Stomach (tissue), 8 donors: ENCODE measurements at regions not wholly inside any gene's neighbourhood (a gene's known extent, or its start where the extent isn't known, plus 50 kb on each side); places are given as distances from the start of the nearest gene placed in this dataset.

Experiments
- DNase-seq, 2 donors: peaks; one replicate each; pipeline versions ENCODE4 v3.0.0 to v3.0.0-alpha.2; 2013 to 2019
- H3K27ac ChIP-seq, 5 donors: fragments of 200-600 bp in 4 of 5; sonication (generic) in 4 of 5; one replicate each; pipeline ENCODE4 v1.5.1; 2013 to 2019; ENCODE audit warnings: mild to moderate bottlenecking in 1 of 5, moderate library complexity in 1 of 5
- H3K27me3 ChIP-seq, 3 donors: fragments of 200-600 bp; sonication (generic); one replicate each; pipeline ENCODE4 v1.5.1; 2017 to 2019; ENCODE audit warnings: mixed run types in 1 of 3
- H3K36me3 ChIP-seq, 4 donors: fragments of 200-600 bp; sonication (generic); 1 replicate in 3 of 4; 2 replicates in 1 of 4; pipeline ENCODE4 v1.5.1; 2016 to 2019
- H3K4me1 ChIP-seq, 4 donors: fragments of 200-600 bp; sonication (generic); one replicate each; pipeline ENCODE4 v1.5.1; 2016 to 2019
- H3K4me3 ChIP-seq, 4 donors: fragments of 200-600 bp; sonication (generic) in 3 of 4; one replicate each; pipeline ENCODE4 v1.5.1; 2016 to 2019; ENCODE audit warnings: mild to moderate bottlenecking in 1 of 4
- H3K9me3 ChIP-seq, 4 donors: fragments of 200-600 bp; sonication (generic); one replicate each; pipeline ENCODE4 v1.5.1; 2016 to 2019
- CTCF ChIP-seq, 7 experiments: fragments of 450-650 bp in 4 of 7; fragments of 200-600 bp in 3 of 7; sonication (generic) in 3 of 7; IDR thresholded peaks; one replicate each; pipeline ENCODE4 v1.5.1; 2016 to 2019; ENCODE audit warnings: antibody characterized with exemption in 7 of 7, control low read depth in 2 of 7, mild to moderate bottlenecking in 1 of 7
- EP300 ChIP-seq: sonication (generic); formaldehyde crosslinking; IDR thresholded peaks from one replicate; pipeline ENCODE4 v1.6.1; 2017; ENCODE audit warnings: antibody characterized with exemption
- POLR2A ChIP-seq, 4 donors: fragments of 450-650 bp; IDR thresholded peaks; one replicate each; pipeline ENCODE4 v1.6.1; 2016; ENCODE audit warnings: antibody characterized with exemption in 4 of 4, control low read depth in 2 of 4, mild to moderate bottlenecking in 1 of 4, moderate library complexity in 1 of 4
- POLR2AphosphoS5 ChIP-seq, 3 donors: sonication (generic); formaldehyde crosslinking; IDR thresholded peaks; one replicate each; pipeline ENCODE4 v1.6.1; 2016; ENCODE audit warnings: antibody characterized with exemption in 3 of 3
- WGBS, 5 donors: extraction: QIAGEN DNeasy Blood & Tissue Kit in 3 of 5; methylation state at CpG; one replicate each; pipeline versions ENCODE4 v1.1.5 to v1.1.7; 2013 to 2018; 5-methylcytosine and 5-hydroxymethylcytosine counted together
- intact Hi-C: fragments of 100-400 bp; cut with DNase I; formaldehyde crosslinking; loops from one replicate; pipeline ENCODE4 v1.15.1; 2023; ENCODE audit warnings: low total_unique reads
- donor health status: healthy with polysubstance abuse.
- donor health status: Bipolar disorder and iron deficiency.
- donor health status: healthy.

DNA sequence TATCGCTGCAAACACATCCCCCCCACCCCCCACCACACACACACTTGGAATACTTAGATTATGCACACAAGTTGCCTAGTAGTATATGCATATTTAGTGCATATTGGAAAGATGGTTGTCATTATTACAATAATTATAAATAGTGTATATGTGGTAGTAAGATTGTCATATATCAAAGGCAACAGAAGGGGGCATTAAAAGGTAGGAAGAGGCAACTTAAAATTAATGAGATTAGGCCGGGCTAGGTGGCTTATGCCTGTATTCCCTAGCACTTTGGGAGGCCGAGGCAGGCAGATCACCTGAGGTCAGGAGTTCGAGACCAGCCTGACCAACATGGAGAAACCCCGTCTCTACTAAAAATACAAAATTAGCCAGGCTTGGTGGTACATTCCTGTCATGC lies 52.1 kb downstream of the GSC start:
- TF ChIP-seq EP300 = no peak
- TF ChIP-seq POLR2A (IDR thresholded peaks at IDR 0.05) = no peak
- no peak for TF ChIP-seq POLR2AphosphoS5 (IDR thresholded peaks at IDR 0.05)
- no peak for TF ChIP-seq CTCF (IDR thresholded peaks at IDR 0.05)
- H3K4me3 ChIP-seq = no peak overlapping the region
- H3K27me3 ChIP-seq = no peaks in the 10 kb centered on the region
- H3K4me1 ChIP-seq = no peaks in the 10 kb centered on the region
- H3K9me3 ChIP-seq = no peaks in the 10 kb centered on the region
- 70 to 85% (median 75%) methylated on average over 5 of the region's 5 CpGs for WGBS, 5 donors
- DNase-seq = no peak
- intact Hi-C loops = no loop called here
- no peak overlapping the region for H3K27ac ChIP-seq
- H3K36me3 ChIP-seq = no peaks in the 10 kb centered on the region

GRCh38 chr14:94716976-94717375 lies 52.9 kb downstream of the GSC start:
- Histone ChIP-seq H3K27me3 (peaks cover 0 to 4% (median 0%) of the 10 kb centered on the region in 3 donors), H3K4me3 (no peak overlapping the region), H3K4me1 (no peaks in the 10 kb centered on the region), H3K27ac (no peak overlapping the region), H3K9me3 (no peaks in the 10 kb centered on the region), H3K36me3 (no peaks in the 10 kb centered on the region)
- intact Hi-C loops = no loop called here
- TF ChIP-seq POLR2AphosphoS5 (IDR thresholded peaks at IDR 0.05) (no peak), EP300 (no peak), POLR2A (IDR thresholded peaks at IDR 0.05) (no peak), CTCF (IDR thresholded peaks at IDR 0.05) (no peak)
- 62 to 94% (median 92%) methylated on average over 2 of the region's 2 CpGs for WGBS, 5 donors
- DNase-seq = no peak

DNA sequence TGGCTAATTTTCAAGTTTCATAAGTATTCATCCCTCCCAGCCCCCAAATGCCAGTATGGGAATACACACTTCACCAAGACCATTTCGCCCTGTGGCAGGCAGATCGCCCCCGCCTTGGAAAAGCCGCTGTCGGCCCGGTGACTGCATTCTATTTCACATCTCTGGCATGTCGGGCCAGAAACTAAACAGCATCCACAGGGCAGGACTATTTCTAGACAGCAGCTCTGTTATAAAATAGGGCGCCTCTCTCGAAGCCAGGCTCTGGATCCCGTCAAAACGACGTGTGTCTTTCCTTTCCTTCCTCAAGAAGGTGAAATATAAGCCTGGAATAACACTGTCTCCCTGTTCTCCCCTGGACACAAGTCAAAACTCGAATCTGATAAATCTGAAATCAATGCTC lies 56.8 kb downstream of the GSC start:
- Histone ChIP-seq H3K27ac (no peak overlapping the region), H3K27me3 (peaks cover 0 to 29% (median 0%) of the 10 kb centered on the region in 3 donors), H3K4me1 (no peaks in the 10 kb centered on the region), H3K36me3 (no peaks in the 10 kb centered on the region), H3K4me3 (no peak overlapping the region), H3K9me3 (no peaks in the 10 kb centered on the region)
- TF ChIP-seq POLR2AphosphoS5 (IDR thresholded peaks at IDR 0.05) (no peak), POLR2A (IDR thresholded peaks at IDR 0.05) (no peak), EP300 (no peak), CTCF (IDR thresholded peaks at IDR 0.05) (no peak)
- intact Hi-C loops = no loop called here
- DNase-seq = peak in 1 of 2 donors; percentile 28
- WGBS, 5 donors = 52 to 76% (median 72%) methylated on average over 13 of the region's 13 CpGs

DNA sequence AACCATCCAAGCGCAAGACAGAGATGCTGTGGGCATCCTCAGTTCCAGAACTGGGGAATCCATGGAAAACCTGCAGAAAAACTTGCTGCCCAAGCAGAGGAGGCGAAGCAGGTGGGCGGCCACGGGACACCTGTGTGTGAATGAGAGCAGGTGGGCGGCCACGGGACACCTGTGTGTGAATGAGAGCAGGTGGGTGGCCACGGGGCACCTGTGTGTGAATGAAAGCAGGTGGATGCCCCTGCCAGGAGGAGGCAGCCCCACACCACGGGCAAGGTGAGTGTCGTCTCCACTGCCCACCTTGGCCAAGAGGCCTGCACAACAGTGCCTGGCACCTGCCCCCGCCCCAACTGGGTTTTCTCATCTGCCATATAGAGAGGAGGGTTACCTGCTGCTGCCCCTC lies 59.2 kb downstream of the GSC start:
- intact Hi-C loops = no loop called here
- DNase-seq = no peak
- WGBS, 5 donors = 78 to 89% (median 82%) methylated on average over 10 of the region's 10 CpGs
- TF ChIP-seq EP300 = no peak
- TF ChIP-seq POLR2AphosphoS5 (IDR thresholded peaks at IDR 0.05) = no peak
- no peak for TF ChIP-seq POLR2A (IDR thresholded peaks at IDR 0.05)
- no peak for TF ChIP-seq CTCF (IDR thresholded peaks at IDR 0.05)
- no peak overlapping the region for H3K4me3 ChIP-seq
- H3K9me3 ChIP-seq = no peaks in the 10 kb centered on the region
- H3K36me3 ChIP-seq = no peaks in the 10 kb centered on the region
- no peak overlapping the region for H3K27ac ChIP-seq
- H3K27me3 ChIP-seq = peaks cover 0 to 48% (median 0%) of the 10 kb centered on the region in 3 donors
- no peaks in the 10 kb centered on the region for H3K4me1 ChIP-seq
